Hematopoietic multipotent progenitor cell treated with erythropoietin and hydrocortisone succinate and interleukin-3 and kit ligand, for 6 days (in vitro differentiated cells): ENCODE measurements at regions not wholly inside any gene's neighbourhood (a gene's known extent, or its start where the extent isn't known, plus 50 kb on each side); places are given as distances from the start of the nearest gene placed in this dataset.

Experiments
- DNase-seq: peaks from one replicate; pipeline ENCODE4 v3.0.0-alpha.2; 2015

- no peak for DNase-seq
Measured at GRCh38 chr6:153621491-153621890, 417.5 kb upstream of the OPRM1 start.

- DNase-seq = no peak
Measured at GRCh38 chr6:153621070-153621469, 418.0 kb upstream of the OPRM1 start.

GRCh38 chr6:153618371-153619322 is 420.4 kb upstream of the OPRM1 start:
- DNase-seq = no peak

GRCh38 chr6:153616506-153616905 is 422.5 kb upstream of the OPRM1 start:
- DNase-seq = no peak

- DNase-seq = no peak
Measured at GRCh38 chr6:153613719-153614455, 425.2 kb upstream of the OPRM1 start.

- DNase-seq = no peak
Measured at GRCh38 chr6:153602401-153602800, 436.6 kb upstream of the OPRM1 start.

GRCh38 chr6:153599901-153600300 is 439.1 kb upstream of the OPRM1 start:
- DNase-seq = no peak

GRCh38 chr6:153595903-153596302 is 443.1 kb upstream of the OPRM1 start:
- DNase-seq = no peak

GRCh38 chr6:153594871-153595270 is 444.2 kb upstream of the OPRM1 start:
- DNase-seq = no peak

- DNase-seq = no peak
Measured at GRCh38 chr6:153591159-153591558, 447.9 kb upstream of the OPRM1 start.

- DNase-seq = no peak
Measured at GRCh38 chr6:153590411-153590810, 448.6 kb upstream of the OPRM1 start.

- no peak for DNase-seq
Measured at GRCh38 chr6:153588330-153588729, 450.7 kb upstream of the OPRM1 start.

- no peak for DNase-seq
Measured at GRCh38 chr6:153583685-153584084, 452.6 kb upstream of the RGS17 start.

- no peak for DNase-seq
Measured at GRCh38 chr6:153580776-153581175, 449.7 kb upstream of the RGS17 start.

GRCh38 chr6:153575528-153575927 is 444.4 kb upstream of the RGS17 start:
- DNase-seq = no peak

- DNase-seq = no peak
Measured at GRCh38 chr6:153574231-153574630, 443.1 kb upstream of the RGS17 start.

GRCh38 chr6:153572371-153572770 is 441.3 kb upstream of the RGS17 start:
- no peak for DNase-seq

- no peak for DNase-seq
Measured at GRCh38 chr6:153568628-153569027, 437.5 kb upstream of the RGS17 start.

- no peak for DNase-seq
Measured at GRCh38 chr6:153564803-153565202, 433.7 kb upstream of the RGS17 start.

- no peak for DNase-seq
Measured at GRCh38 chr6:153563001-153563400, 431.9 kb upstream of the RGS17 start.

GRCh38 chr6:153553627-153554026 is 422.5 kb upstream of the RGS17 start:
- peak; percentile 2 for DNase-seq

GRCh38 chr6:153539602-153540001 is 408.5 kb upstream of the RGS17 start:
- DNase-seq = no peak

- DNase-seq = no peak
Measured at GRCh38 chr6:153538491-153538890, 407.4 kb upstream of the RGS17 start.

- no peak for DNase-seq
Measured at GRCh38 chr6:153537422-153537821, 406.3 kb upstream of the RGS17 start.
